Uterus (tissue), 3 donors: ENCODE measurements at regions not wholly inside any gene's neighbourhood (a gene's known extent, or its start where the extent isn't known, plus 50 kb on each side); places are given as distances from the start of the nearest gene placed in this dataset.

Experiments
- DNase-seq, 2 donors: peaks; one replicate each; pipeline ENCODE4 v3.0.0-alpha.2; 2019 to 2020
- H3K27ac ChIP-seq, 2 donors: fragments of 200-600 bp; sonication (generic); 1 replicate in 1 of 2; 2 replicates in 1 of 2; pipeline ENCODE4 v1.5.1; 2016 to 2018
- H3K27me3 ChIP-seq, 2 donors: fragments of 200-600 bp; sonication (generic); one replicate each; pipeline ENCODE4 v1.5.1; 2018 to 2019; ENCODE audit warnings: control low read depth in 1 of 2
- H3K36me3 ChIP-seq, 2 donors: fragments of 200-600 bp; sonication (generic); one replicate each; pipeline ENCODE4 v1.5.1; 2019; ENCODE audit warnings: control low read depth in 1 of 2
- H3K4me1 ChIP-seq, 2 donors: fragments of 200-600 bp; sonication (generic); one replicate each; pipeline ENCODE4 v1.5.1; 2018 to 2019; ENCODE audit warnings: control low read depth in 1 of 2
- H3K4me3 ChIP-seq, 2 donors: fragments of 200-600 bp; sonication (generic); 1 replicate in 1 of 2; 2 replicates in 1 of 2; pipeline ENCODE4 v1.5.1; 2018 to 2019; ENCODE audit warnings: mild to moderate bottlenecking in 1 of 2
- H3K9me3 ChIP-seq, 2 donors: fragments of 200-600 bp; sonication (generic); one replicate each; pipeline ENCODE4 v1.5.1; 2019; ENCODE audit warnings: control low read depth in 1 of 2
- POLR2A ChIP-seq, 2 donors: fragments of 450-650 bp; IDR thresholded peaks; one replicate each; pipeline ENCODE4 v1.6.1; 2016; ENCODE audit warnings: antibody characterized with exemption in 2 of 2, mild to moderate bottlenecking in 1 of 2, moderate library complexity in 1 of 2
- intact Hi-C: fragments of 100-400 bp; cut with DNase I; formaldehyde crosslinking; loops from one replicate; pipeline ENCODE4 v1.15.1; 2023; ENCODE audit warnings: low total_unique reads
- TF ChIP-seq, protein P1 (sequence below), 4 experiments: fragments of 200-600 bp in 2 of 4; fragments of 450-650 bp in 2 of 4; sonication (generic) in 2 of 4; IDR thresholded peaks; one replicate each; pipeline ENCODE4 v1.5.1; 2016 to 2019; ENCODE audit warnings: antibody characterized with exemption in 4 of 4, mild to moderate bottlenecking in 2 of 4, moderate library complexity in 1 of 4
- donor health status: DM: yes; HTN: yes; CAD: no.

DNA sequence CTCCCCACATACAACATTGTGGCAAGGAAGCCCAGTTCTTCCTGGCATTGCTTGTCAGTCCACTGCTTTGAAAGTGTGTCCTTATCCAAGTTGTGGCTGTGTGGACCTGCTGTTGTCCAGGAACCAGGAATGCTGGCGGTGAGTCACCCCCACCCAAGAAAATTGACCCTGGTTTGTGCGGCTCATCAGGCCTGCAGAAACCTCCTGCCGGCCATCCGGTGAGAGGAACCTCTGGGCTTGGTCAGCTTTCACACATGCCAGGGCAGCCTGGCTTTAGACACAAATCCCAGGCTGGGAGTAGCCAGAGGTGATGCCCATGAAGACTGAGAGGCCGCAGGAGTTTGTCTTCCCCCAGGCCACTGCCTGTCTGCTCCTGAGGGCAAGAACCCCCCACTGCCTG, 223.6 kb downstream of the TTLL2 start:
- DNase-seq = no peak
- no peak overlapping the region for H3K27ac ChIP-seq
- TF ChIP-seq, protein P1, sequence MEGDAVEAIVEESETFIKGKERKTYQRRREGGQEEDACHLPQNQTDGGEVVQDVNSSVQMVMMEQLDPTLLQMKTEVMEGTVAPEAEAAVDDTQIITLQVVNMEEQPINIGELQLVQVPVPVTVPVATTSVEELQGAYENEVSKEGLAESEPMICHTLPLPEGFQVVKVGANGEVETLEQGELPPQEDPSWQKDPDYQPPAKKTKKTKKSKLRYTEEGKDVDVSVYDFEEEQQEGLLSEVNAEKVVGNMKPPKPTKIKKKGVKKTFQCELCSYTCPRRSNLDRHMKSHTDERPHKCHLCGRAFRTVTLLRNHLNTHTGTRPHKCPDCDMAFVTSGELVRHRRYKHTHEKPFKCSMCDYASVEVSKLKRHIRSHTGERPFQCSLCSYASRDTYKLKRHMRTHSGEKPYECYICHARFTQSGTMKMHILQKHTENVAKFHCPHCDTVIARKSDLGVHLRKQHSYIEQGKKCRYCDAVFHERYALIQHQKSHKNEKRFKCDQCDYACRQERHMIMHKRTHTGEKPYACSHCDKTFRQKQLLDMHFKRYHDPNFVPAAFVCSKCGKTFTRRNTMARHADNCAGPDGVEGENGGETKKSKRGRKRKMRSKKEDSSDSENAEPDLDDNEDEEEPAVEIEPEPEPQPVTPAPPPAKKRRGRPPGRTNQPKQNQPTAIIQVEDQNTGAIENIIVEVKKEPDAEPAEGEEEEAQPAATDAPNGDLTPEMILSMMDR (IDR thresholded peaks at IDR 0.05) = no peak
- no peak for TF ChIP-seq POLR2A (IDR thresholded peaks at IDR 0.05)

DNA sequence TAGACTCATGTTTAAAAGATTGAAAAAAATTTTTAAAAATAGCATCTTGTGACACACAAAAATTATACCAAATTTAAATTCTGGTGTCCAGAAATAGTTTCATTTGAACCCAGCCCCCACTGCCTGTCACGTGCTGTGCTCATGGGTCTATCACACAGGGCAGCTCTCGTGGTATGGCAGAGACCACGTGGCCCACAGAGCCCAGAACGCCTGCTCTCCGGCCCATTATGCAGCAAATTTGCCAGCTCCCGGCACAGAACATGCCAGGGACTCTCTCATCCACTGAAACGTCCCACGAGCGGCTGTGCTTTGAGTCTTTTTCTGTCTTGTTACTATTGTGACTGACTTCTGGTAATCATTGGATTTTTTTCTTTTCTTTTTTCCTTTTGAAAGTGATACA, 224.3 kb downstream of the TTLL2 start:
- intact Hi-C loops = no loop called here
- Histone ChIP-seq H3K9me3 (no peaks in the 10 kb centered on the region), H3K36me3 (no peaks in the 10 kb centered on the region), H3K27me3 (no peaks in the 10 kb centered on the region), H3K4me1 (peaks cover 0 to 8% of the 10 kb centered on the region in 2 donors), H3K27ac (no peak overlapping the region), H3K4me3 (no peak overlapping the region)
- TF ChIP-seq POLR2A (IDR thresholded peaks at IDR 0.05) = no peak
- TF ChIP-seq, protein P1 (IDR thresholded peaks at IDR 0.05) = no peak
- DNase-seq = no peak

More for the DNA sequence above, 223.6 kb downstream of the TTLL2 start:
- Histone ChIP-seq H3K27me3 (no peaks in the 10 kb centered on the region), H3K4me3 (no peak overlapping the region), H3K36me3 (no peaks in the 10 kb centered on the region), H3K9me3 (no peaks in the 10 kb centered on the region), H3K4me1 (peaks cover 3 to 8% of the 10 kb centered on the region in 2 donors)
- intact Hi-C loops = no loop called here

DNA sequence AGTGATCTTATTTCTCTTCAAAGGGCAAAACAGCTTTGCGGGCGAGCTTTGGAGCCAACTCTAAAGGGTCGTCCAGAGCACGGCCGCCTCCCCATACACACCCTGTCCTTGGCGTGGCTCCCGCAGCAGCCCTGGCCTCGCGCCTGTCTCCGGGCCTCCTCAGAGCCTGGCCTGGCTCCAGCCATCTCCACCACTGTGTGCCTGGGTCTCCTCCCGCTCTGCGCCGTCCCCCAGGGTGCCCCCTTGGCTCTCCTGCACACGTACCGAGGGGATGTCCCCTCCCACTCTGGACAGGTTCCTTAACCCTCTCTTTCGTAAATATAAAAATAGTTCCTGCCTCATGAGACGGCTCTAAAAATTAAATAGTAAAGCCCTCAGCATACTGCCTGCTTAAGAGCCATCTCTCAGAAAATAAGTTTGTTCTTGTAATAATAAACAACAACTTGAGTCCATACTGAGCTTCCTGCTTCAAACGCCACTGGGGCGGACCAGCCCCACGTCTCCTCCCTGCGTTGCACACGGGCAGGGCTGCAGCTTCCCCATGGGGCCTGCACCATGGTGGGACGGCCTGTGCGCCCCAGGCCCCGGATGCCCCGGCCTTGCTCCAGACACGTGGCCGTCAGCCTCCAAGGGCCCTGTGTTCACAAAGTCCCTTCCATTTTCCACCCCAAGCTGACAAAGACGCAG, 226.2 kb downstream of the TTLL2 start:
- H3K27ac ChIP-seq = peak overlapping the region; percentile 73 to 83
- peak; percentile 87 to 93 for DNase-seq
- intact Hi-C loops = no loop called here
- no peak overlapping the region for H3K4me3 ChIP-seq
- H3K9me3 ChIP-seq = no peaks in the 10 kb centered on the region
- peaks cover 0 to 8% of the 10 kb centered on the region in 2 donors for H3K4me1 ChIP-seq
- no peaks in the 10 kb centered on the region for H3K27me3 ChIP-seq
- TF ChIP-seq, protein P1 (IDR thresholded peaks at IDR 0.05) = no peak
- no peak for TF ChIP-seq POLR2A (IDR thresholded peaks at IDR 0.05)
- H3K36me3 ChIP-seq = no peaks in the 10 kb centered on the region

DNA sequence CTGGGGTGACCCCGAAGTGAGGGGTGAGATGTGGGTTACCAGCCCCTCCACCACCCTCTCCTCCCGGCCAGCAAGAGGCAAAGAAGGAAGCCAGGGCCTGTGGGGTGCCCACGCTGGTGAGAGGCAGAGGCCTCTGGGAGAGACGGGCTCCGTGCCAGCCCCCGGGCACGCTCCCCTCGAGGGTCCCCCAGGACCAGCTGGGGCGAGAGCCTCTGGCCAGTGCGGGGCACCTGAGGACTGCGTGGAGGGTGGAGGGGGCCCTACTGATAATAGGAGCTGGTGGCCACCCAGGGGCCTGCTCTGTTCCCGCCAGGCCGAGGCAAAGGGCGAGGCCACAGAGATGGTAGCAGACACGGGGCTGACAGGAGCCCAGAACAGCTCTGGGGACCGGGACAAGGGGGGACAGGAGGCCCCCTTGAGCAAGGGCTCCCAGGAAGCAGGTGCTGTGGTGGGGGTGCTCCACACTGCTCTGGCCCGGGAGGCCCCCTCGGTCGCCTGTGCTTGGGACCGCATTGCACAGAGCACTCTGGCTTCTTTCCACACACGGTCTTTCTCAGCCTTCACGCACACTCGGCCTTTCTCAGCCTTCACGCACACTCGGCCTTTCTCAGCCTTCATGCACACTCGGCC, 226.9 kb downstream of the TTLL2 start:
- H3K9me3 ChIP-seq = no peaks in the 10 kb centered on the region
- no peaks in the 10 kb centered on the region for H3K27me3 ChIP-seq
- H3K4me1 ChIP-seq = peaks cover 0 to 8% of the 10 kb centered on the region in 2 donors
- no peak for TF ChIP-seq POLR2A (IDR thresholded peaks at IDR 0.05)
- TF ChIP-seq, protein P1 (IDR thresholded peaks at IDR 0.05) = no peak
- DNase-seq = no peak
- intact Hi-C loops = no loop called here
- no peaks in the 10 kb centered on the region for H3K36me3 ChIP-seq
- H3K4me3 ChIP-seq = no peak overlapping the region
- H3K27ac ChIP-seq = peak overlapping the region; percentile 73 to 83

DNA sequence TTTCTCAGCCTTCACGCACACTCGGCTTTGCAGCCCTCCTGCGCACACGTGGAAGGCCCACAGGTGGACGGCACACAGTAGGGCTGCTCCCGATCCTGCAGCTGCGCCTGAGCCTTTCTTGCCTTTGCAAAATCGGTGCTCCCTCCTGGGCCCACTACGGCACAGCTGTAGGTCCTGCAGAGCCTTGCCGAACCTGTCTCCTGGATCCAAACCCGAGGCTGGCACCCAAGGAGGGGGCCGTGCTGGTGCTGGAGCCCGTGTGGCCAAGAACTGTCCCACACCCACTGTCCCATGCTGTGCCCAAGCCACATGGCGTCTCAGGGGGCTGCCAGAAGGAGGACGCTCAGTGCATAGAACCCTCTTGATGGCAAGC, 227.4 kb downstream of the TTLL2 start:
- no peaks in the 10 kb centered on the region for H3K27me3 ChIP-seq
- TF ChIP-seq POLR2A (IDR thresholded peaks at IDR 0.05) = no peak
- TF ChIP-seq, protein P1 (IDR thresholded peaks at IDR 0.05) = no peak
- no peak overlapping the region for H3K4me3 ChIP-seq
- H3K4me1 ChIP-seq = peaks cover 0 to 8% of the 10 kb centered on the region in 2 donors
- intact Hi-C loops = no loop called here
- no peaks in the 10 kb centered on the region for H3K36me3 ChIP-seq
- no peak for DNase-seq
- no peaks in the 10 kb centered on the region for H3K9me3 ChIP-seq
- peak overlapping the region; percentile 73 to 83 for H3K27ac ChIP-seq
